ENCODE measurements at regions not wholly inside any gene's neighbourhood (a gene's known extent, or its start where the extent isn't known, plus 50 kb on each side); places are given as distances from the start of the nearest gene placed in this dataset.

DNA sequence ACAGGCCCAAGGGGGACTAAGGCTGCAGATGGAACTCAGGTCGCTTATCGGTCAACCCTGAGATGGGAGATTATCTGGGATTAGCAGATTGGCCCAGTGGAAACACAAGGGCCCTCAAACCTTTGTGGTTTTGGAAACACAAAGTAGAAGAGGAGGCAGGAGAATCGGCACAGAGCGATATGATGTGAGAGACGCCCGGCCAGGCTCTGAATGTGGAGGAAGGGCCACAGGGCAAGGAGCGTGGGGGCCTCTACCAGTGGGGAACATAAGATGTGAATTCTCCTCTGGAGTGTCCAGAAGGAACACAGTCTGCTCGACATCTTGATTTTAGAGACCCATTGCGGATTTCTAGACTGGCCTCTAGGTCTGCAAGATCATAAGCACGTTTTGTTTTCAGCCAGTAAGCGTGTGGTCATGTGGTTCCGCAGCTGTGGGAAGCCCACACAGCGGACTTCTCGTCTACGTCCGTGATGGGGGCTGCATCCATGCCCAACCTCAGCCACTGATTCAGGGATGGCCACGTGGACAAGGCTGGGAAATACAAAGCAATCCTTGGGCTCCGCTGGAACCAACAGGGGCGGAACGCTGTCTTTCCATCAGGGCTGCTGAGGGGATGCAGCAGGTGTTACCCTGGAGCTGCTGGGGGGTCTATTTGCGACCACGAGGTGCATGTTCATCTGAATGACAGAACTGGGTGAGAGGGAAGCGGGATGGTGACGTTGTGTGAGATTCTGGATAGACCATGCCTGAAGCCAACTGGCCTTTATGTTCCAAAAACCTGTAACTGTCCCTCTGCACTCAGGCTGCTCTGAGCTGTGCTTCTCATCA is 127.6 kb upstream of the PMEPA1 start:
- Mint-ChIP-seq H3K9me3 (ENCODE audit: unreplicated experiment) (peaks cover 15% of the 10 kb centered on the region), H3K4me3 (ENCODE audit: unreplicated experiment) (no peak overlapping the region), H3K4me1 (ENCODE audit: low read depth, unreplicated experiment) (peaks cover 25% of the 10 kb centered on the region), H3K27me3 (ENCODE audit: unreplicated experiment) (peaks cover 18% of the 10 kb centered on the region), H3K36me3 (ENCODE audit: unreplicated experiment) (no peaks in the 10 kb centered on the region), H3K27ac (ENCODE audit: unreplicated experiment) (no peak overlapping the region)
- DNase-seq: no peak
- TF ChIP-seq, protein P1, sequence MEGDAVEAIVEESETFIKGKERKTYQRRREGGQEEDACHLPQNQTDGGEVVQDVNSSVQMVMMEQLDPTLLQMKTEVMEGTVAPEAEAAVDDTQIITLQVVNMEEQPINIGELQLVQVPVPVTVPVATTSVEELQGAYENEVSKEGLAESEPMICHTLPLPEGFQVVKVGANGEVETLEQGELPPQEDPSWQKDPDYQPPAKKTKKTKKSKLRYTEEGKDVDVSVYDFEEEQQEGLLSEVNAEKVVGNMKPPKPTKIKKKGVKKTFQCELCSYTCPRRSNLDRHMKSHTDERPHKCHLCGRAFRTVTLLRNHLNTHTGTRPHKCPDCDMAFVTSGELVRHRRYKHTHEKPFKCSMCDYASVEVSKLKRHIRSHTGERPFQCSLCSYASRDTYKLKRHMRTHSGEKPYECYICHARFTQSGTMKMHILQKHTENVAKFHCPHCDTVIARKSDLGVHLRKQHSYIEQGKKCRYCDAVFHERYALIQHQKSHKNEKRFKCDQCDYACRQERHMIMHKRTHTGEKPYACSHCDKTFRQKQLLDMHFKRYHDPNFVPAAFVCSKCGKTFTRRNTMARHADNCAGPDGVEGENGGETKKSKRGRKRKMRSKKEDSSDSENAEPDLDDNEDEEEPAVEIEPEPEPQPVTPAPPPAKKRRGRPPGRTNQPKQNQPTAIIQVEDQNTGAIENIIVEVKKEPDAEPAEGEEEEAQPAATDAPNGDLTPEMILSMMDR (IDR thresholded peaks at IDR 0.05; ENCODE audit: partially characterized antibody, unreplicated experiment): no peak

- peaks cover 30% of the 10 kb centered on the region for H3K4me1 Mint-ChIP-seq (ENCODE audit: low read depth, unreplicated experiment)
- TF ChIP-seq, protein P1 (IDR thresholded peaks at IDR 0.05; ENCODE audit: partially characterized antibody, unreplicated experiment): no peak
- peaks cover 18% of the 10 kb centered on the region for H3K27me3 Mint-ChIP-seq (ENCODE audit: unreplicated experiment)
- H3K9me3 Mint-ChIP-seq (ENCODE audit: unreplicated experiment): peaks cover 15% of the 10 kb centered on the region
- H3K27ac Mint-ChIP-seq (ENCODE audit: unreplicated experiment): peak overlapping the region; percentile 73
- no peaks in the 10 kb centered on the region for H3K36me3 Mint-ChIP-seq (ENCODE audit: unreplicated experiment)
- DNase-seq: peak; percentile 71
- peak overlapping the region; percentile 55 for H3K4me3 Mint-ChIP-seq (ENCODE audit: unreplicated experiment)
Observed at GRCh38 chr20:57835588-57836455, 126.0 kb upstream of the PMEPA1 start.

DNA sequence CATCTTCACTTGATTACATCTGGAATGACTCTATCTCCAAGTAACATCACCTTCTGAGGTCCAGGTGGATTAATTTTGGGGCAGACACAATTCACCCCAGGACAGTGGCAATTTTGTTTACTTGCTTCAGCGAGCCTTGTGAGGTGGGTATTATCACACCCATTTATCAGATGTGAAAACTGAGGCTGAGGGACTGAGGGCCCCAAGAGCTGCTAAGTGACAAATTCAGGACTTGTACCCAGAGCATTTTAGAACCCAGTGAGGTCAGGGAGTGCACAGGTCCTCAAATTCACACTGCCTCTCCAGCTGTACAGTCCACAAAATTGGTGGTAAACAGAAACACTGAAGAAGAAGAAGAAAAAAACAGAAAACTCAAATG is 125.2 kb upstream of the PMEPA1 start:
- no peaks in the 10 kb centered on the region for H3K36me3 Mint-ChIP-seq (ENCODE audit: unreplicated experiment)
- TF ChIP-seq, protein P1 (IDR thresholded peaks at IDR 0.05; ENCODE audit: partially characterized antibody, unreplicated experiment): no peak
- peak overlapping the region; percentile 55 for H3K4me3 Mint-ChIP-seq (ENCODE audit: unreplicated experiment)
- peaks cover 36% of the 10 kb centered on the region for H3K4me1 Mint-ChIP-seq (ENCODE audit: low read depth, unreplicated experiment)
- DNase-seq: no peak
- H3K9me3 Mint-ChIP-seq (ENCODE audit: unreplicated experiment): peaks cover 16% of the 10 kb centered on the region
- peak overlapping the region; percentile 73 for H3K27ac Mint-ChIP-seq (ENCODE audit: unreplicated experiment)
- peaks cover 18% of the 10 kb centered on the region for H3K27me3 Mint-ChIP-seq (ENCODE audit: unreplicated experiment)

GRCh38 chr20:57834306-57835073 is 124.7 kb upstream of the PMEPA1 start:
- no peak for DNase-seq
- Mint-ChIP-seq H3K27me3 (ENCODE audit: unreplicated experiment) (peaks cover 18% of the 10 kb centered on the region), H3K27ac (ENCODE audit: unreplicated experiment) (no peak overlapping the region)

More at GRCh38 chr20:57834306-57835073, 124.7 kb upstream of the PMEPA1 start:
- Mint-ChIP-seq H3K9me3 (ENCODE audit: unreplicated experiment) (peaks cover 16% of the 10 kb centered on the region), H3K4me3 (ENCODE audit: unreplicated experiment) (no peak overlapping the region), H3K36me3 (ENCODE audit: unreplicated experiment) (no peaks in the 10 kb centered on the region), H3K4me1 (ENCODE audit: low read depth, unreplicated experiment) (peaks cover 36% of the 10 kb centered on the region)
- TF ChIP-seq, protein P1 (IDR thresholded peaks at IDR 0.05; ENCODE audit: partially characterized antibody, unreplicated experiment): no peak

Measured in glutamatergic neuron (in vitro differentiated cells).